GM23338 (cell line): ENCODE measurements at regions not wholly inside any gene's neighbourhood (a gene's known extent, or its start where the extent isn't known, plus 50 kb on each side); places are given as distances from the start of the nearest gene placed in this dataset.

Experiments used
- CREB1 ChIP-seq: fragments of 250-450 bp; sonication (Bioruptor Pico); IDR thresholded peaks from 2 replicates; pipeline ENCODE4 v1.5.0; 2020; ENCODE audit warnings: low read depth, mild to moderate bottlenecking, moderate library complexity
- EZH2 ChIP-seq: fragments of 200-600 bp; sonication (generic); IDR thresholded peaks from one replicate; pipeline ENCODE4 v1.8.0; 2017; ENCODE audit warnings: antibody characterized with exemption, mild to moderate bottlenecking, low read depth; ENCODE audit not compliant: unreplicated experiment
- EZH2phosphoT487 ChIP-seq: fragments of 200-600 bp; sonication (generic); IDR thresholded peaks from one replicate; pipeline ENCODE4 v1.8.1; 2018; ENCODE audit warnings: antibody characterized with exemption; ENCODE audit not compliant: unreplicated experiment
- NANOG ChIP-seq: IDR thresholded peaks from 2 replicates; pipeline ENCODE4 v1.6.1; 2016; ENCODE audit warnings: antibody characterized with exemption, borderline replicate concordance
- POLR2AphosphoS5 ChIP-seq: IDR thresholded peaks from 2 replicates; pipeline ENCODE4 v1.6.1; 2016; ENCODE audit warnings: antibody characterized with exemption, low read depth
- TF ChIP-seq, protein P1 (sequence below), 2 experiments: fragments of 200-600 bp in 1 of 2; sonication (generic) in 1 of 2; conservative IDR thresholded peaks; 2 replicates each; pipeline versions ENCODE4 v1.5.1 to v1.6.1; 2016 to 2017; ENCODE audit warnings: antibody characterized with exemption in 2 of 2, low read depth in 2 of 2, mild to moderate bottlenecking in 2 of 2, moderate library complexity in 1 of 2
- TF ChIP-seq, protein P2 (sequence below): IDR thresholded peaks from one replicate; pipeline ENCODE4 v1.6.1; 2018; ENCODE audit warnings: antibody characterized with exemption; ENCODE audit not compliant: unreplicated experiment
- TF ChIP-seq, protein P3 (sequence below): IDR thresholded peaks from 2 replicates; pipeline ENCODE4 v1.6.1; 2016; ENCODE audit warnings: antibody characterized with exemption

DNA sequence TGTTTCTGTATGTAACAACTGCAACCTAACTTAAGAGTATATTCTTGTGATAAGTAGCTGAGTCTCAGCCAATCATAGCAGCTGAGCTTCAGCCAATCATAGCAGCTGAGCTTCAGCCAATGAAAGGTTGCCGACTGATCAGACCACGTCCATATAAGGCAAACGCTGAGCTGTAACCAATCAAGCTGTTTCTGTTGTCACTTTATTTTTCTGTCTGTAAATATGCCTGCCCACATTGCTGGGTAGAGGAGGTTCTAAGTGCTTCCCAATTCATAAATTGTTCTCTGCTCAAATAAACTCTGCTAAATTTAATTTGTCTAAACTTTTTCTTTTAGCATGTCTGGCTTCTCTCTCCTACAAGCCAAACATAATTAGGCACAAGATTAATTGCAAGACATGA lies 231.5 kb upstream of the TCF4 start:
- TF ChIP-seq EZH2 (no peak), POLR2AphosphoS5 (no peak), EZH2phosphoT487 (no peak), CREB1 (CRISPR knock-in tag) (no peak), NANOG (no peak)
- TF ChIP-seq, protein P1, sequence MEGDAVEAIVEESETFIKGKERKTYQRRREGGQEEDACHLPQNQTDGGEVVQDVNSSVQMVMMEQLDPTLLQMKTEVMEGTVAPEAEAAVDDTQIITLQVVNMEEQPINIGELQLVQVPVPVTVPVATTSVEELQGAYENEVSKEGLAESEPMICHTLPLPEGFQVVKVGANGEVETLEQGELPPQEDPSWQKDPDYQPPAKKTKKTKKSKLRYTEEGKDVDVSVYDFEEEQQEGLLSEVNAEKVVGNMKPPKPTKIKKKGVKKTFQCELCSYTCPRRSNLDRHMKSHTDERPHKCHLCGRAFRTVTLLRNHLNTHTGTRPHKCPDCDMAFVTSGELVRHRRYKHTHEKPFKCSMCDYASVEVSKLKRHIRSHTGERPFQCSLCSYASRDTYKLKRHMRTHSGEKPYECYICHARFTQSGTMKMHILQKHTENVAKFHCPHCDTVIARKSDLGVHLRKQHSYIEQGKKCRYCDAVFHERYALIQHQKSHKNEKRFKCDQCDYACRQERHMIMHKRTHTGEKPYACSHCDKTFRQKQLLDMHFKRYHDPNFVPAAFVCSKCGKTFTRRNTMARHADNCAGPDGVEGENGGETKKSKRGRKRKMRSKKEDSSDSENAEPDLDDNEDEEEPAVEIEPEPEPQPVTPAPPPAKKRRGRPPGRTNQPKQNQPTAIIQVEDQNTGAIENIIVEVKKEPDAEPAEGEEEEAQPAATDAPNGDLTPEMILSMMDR (conservative IDR thresholded peaks at IDR 0.05; ENCODE audit: low read depth in 2 of 2): no peak
- TF ChIP-seq, protein P2, sequence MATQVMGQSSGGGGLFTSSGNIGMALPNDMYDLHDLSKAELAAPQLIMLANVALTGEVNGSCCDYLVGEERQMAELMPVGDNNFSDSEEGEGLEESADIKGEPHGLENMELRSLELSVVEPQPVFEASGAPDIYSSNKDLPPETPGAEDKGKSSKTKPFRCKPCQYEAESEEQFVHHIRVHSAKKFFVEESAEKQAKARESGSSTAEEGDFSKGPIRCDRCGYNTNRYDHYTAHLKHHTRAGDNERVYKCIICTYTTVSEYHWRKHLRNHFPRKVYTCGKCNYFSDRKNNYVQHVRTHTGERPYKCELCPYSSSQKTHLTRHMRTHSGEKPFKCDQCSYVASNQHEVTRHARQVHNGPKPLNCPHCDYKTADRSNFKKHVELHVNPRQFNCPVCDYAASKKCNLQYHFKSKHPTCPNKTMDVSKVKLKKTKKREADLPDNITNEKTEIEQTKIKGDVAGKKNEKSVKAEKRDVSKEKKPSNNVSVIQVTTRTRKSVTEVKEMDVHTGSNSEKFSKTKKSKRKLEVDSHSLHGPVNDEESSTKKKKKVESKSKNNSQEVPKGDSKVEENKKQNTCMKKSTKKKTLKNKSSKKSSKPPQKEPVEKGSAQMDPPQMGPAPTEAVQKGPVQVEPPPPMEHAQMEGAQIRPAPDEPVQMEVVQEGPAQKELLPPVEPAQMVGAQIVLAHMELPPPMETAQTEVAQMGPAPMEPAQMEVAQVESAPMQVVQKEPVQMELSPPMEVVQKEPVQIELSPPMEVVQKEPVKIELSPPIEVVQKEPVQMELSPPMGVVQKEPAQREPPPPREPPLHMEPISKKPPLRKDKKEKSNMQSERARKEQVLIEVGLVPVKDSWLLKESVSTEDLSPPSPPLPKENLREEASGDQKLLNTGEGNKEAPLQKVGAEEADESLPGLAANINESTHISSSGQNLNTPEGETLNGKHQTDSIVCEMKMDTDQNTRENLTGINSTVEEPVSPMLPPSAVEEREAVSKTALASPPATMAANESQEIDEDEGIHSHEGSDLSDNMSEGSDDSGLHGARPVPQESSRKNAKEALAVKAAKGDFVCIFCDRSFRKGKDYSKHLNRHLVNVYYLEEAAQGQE: no peak
- TF ChIP-seq, protein P3, sequence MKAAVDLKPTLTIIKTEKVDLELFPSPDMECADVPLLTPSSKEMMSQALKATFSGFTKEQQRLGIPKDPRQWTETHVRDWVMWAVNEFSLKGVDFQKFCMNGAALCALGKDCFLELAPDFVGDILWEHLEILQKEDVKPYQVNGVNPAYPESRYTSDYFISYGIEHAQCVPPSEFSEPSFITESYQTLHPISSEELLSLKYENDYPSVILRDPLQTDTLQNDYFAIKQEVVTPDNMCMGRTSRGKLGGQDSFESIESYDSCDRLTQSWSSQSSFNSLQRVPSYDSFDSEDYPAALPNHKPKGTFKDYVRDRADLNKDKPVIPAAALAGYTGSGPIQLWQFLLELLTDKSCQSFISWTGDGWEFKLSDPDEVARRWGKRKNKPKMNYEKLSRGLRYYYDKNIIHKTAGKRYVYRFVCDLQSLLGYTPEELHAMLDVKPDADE: no peak
